Large intestine (tissue), 3 donors: ENCODE measurements at regions not wholly inside any gene's neighbourhood (a gene's known extent, or its start where the extent isn't known, plus 50 kb on each side); places are given as distances from the start of the nearest gene placed in this dataset.

Source experiments
- DNase-seq, 2 donors: peaks; one replicate each; pipeline versions ENCODE4 v3.0.0 to v3.0.0-alpha.2; 2013
- H3K27ac ChIP-seq: one replicate; pipeline ENCODE4 v1.5.1; 2013; ENCODE audit warnings: low read length
- H3K27me3 ChIP-seq: 2 replicates; pipeline ENCODE4 v1.6.1; 2013; ENCODE audit warnings: low read length; ENCODE audit not compliant: control insufficient read depth, insufficient read depth
- H3K36me3 ChIP-seq: 2 replicates; pipeline ENCODE4 v1.6.1; 2013; ENCODE audit warnings: low read length; ENCODE audit not compliant: control insufficient read depth, insufficient read depth
- H3K4me1 ChIP-seq: one replicate; pipeline ENCODE4 v1.6.1; 2013; ENCODE audit warnings: low read length; ENCODE audit not compliant: control insufficient read depth, insufficient read depth
- H3K4me3 ChIP-seq: one replicate; pipeline ENCODE4 v1.5.1; 2013; ENCODE audit warnings: low read length
- H3K9me3 ChIP-seq: one replicate; pipeline ENCODE4 v1.6.1; 2013; ENCODE audit warnings: mild to moderate bottlenecking, low read depth, low read length, moderate library complexity; ENCODE audit not compliant: control insufficient read depth
- WGBS: methylation state at CpG from one replicate; pipeline ENCODE4 v1.1.5; 2013; ENCODE audit warnings: low lambda C conversion rate; ENCODE audit not compliant: insufficient coverage; 5-methylcytosine and 5-hydroxymethylcytosine counted together

GRCh38 chr18:2325308-2325849 lies 245.9 kb downstream of the METTL4 start:
- Histone ChIP-seq H3K9me3 (no peaks in the 10 kb centered on the region), H3K4me3 (no peak overlapping the region), H3K36me3 (no peaks in the 10 kb centered on the region), H3K4me1 (no peaks in the 10 kb centered on the region), H3K27ac (peak overlapping the region; percentile 62), H3K27me3 (no peaks in the 10 kb centered on the region)
- 46% methylated on average over 2 of the region's 4 CpGs for WGBS
- DNase-seq = peak; percentile 30 to 65

GRCh38 chr18:2325933-2326332 lies 245.4 kb downstream of the METTL4 start:
- Histone ChIP-seq H3K4me3 (no peak overlapping the region), H3K36me3 (no peaks in the 10 kb centered on the region), H3K9me3 (no peaks in the 10 kb centered on the region), H3K4me1 (no peaks in the 10 kb centered on the region), H3K27ac (peak overlapping the region; percentile 62), H3K27me3 (no peaks in the 10 kb centered on the region)
- no peak for DNase-seq
- no CpG with 5 or more reads among the region's 1 CpG for WGBS

- Histone ChIP-seq H3K27me3 (no peaks in the 10 kb centered on the region), H3K4me1 (no peaks in the 10 kb centered on the region), H3K9me3 (no peaks in the 10 kb centered on the region), H3K27ac (no peak overlapping the region), H3K36me3 (no peaks in the 10 kb centered on the region), H3K4me3 (no peak overlapping the region)
- 80% methylated on average over 2 of the region's 6 CpGs for WGBS
- DNase-seq = no peak
Measured at GRCh38 chr18:2326999-2327398, 244.3 kb downstream of the METTL4 start.

- H3K27ac ChIP-seq = no peak overlapping the region
- H3K27me3 ChIP-seq = no peaks in the 10 kb centered on the region
- H3K4me1 ChIP-seq = no peaks in the 10 kb centered on the region
- no peaks in the 10 kb centered on the region for H3K9me3 ChIP-seq
- no CpG with 5 or more reads among the region's 2 CpGs for WGBS
- no peak for DNase-seq
- H3K4me3 ChIP-seq = no peak overlapping the region
- no peaks in the 10 kb centered on the region for H3K36me3 ChIP-seq
Measured at GRCh38 chr18:2330764-2331163, 240.5 kb downstream of the METTL4 start.

GRCh38 chr18:2331491-2331890 lies 239.8 kb downstream of the METTL4 start:
- no peak overlapping the region for H3K27ac ChIP-seq
- 71% methylated on average over 4 of the region's 4 CpGs for WGBS
- DNase-seq = no peak
- no peaks in the 10 kb centered on the region for H3K36me3 ChIP-seq
- H3K4me1 ChIP-seq = no peaks in the 10 kb centered on the region
- no peaks in the 10 kb centered on the region for H3K27me3 ChIP-seq
- no peaks in the 10 kb centered on the region for H3K9me3 ChIP-seq
- H3K4me3 ChIP-seq = no peak overlapping the region

- no peak for DNase-seq
- Histone ChIP-seq H3K27me3 (no peaks in the 10 kb centered on the region), H3K4me1 (no peaks in the 10 kb centered on the region), H3K4me3 (no peak overlapping the region), H3K9me3 (no peaks in the 10 kb centered on the region), H3K36me3 (no peaks in the 10 kb centered on the region), H3K27ac (no peak overlapping the region)
Measured at GRCh38 chr18:2336690-2337392, 234.5 kb downstream of the METTL4 start.

GRCh38 chr18:2337552-2338141 lies 233.7 kb downstream of the METTL4 start:
- no peak overlapping the region for H3K27ac ChIP-seq
- no peaks in the 10 kb centered on the region for H3K9me3 ChIP-seq
- H3K36me3 ChIP-seq = no peaks in the 10 kb centered on the region
- 87% methylated on average over 4 of the region's 7 CpGs for WGBS
- H3K27me3 ChIP-seq = no peaks in the 10 kb centered on the region
- H3K4me3 ChIP-seq = no peak overlapping the region
- H3K4me1 ChIP-seq = no peaks in the 10 kb centered on the region
- no peak for DNase-seq

GRCh38 chr18:2338601-2339000 lies 232.7 kb downstream of the METTL4 start:
- H3K9me3 ChIP-seq = no peaks in the 10 kb centered on the region
- WGBS = 83% methylated on average over 2 of the region's 3 CpGs
- no peak for DNase-seq
- H3K27ac ChIP-seq = no peak overlapping the region
- H3K4me1 ChIP-seq = no peaks in the 10 kb centered on the region
- no peak overlapping the region for H3K4me3 ChIP-seq
- H3K27me3 ChIP-seq = no peaks in the 10 kb centered on the region
- H3K36me3 ChIP-seq = no peaks in the 10 kb centered on the region

GRCh38 chr18:2340335-2340734 lies 231.0 kb downstream of the METTL4 start:
- WGBS = 100% methylated on average over 1 of the region's 4 CpGs
- Histone ChIP-seq H3K27me3 (no peaks in the 10 kb centered on the region), H3K4me1 (no peaks in the 10 kb centered on the region), H3K27ac (no peak overlapping the region), H3K4me3 (no peak overlapping the region), H3K9me3 (no peaks in the 10 kb centered on the region), H3K36me3 (no peaks in the 10 kb centered on the region)
- DNase-seq = no peak

GRCh38 chr18:2348003-2348402 lies 223.3 kb downstream of the METTL4 start:
- no peak overlapping the region for H3K27ac ChIP-seq
- no peak overlapping the region for H3K4me3 ChIP-seq
- H3K36me3 ChIP-seq = no peaks in the 10 kb centered on the region
- no peaks in the 10 kb centered on the region for H3K4me1 ChIP-seq
- no peaks in the 10 kb centered on the region for H3K9me3 ChIP-seq
- WGBS = 83% methylated on average over 2 of the region's 5 CpGs
- H3K27me3 ChIP-seq = no peaks in the 10 kb centered on the region
- no peak for DNase-seq
